IMR-90 (cell line): ENCODE measurements at regions not wholly inside any gene's neighbourhood (a gene's known extent, or its start where the extent isn't known, plus 50 kb on each side); places are given as distances from the start of the nearest gene placed in this dataset.

Experiments
- ATAC-seq: fragments of 200-7000 bp; cut with Tn5 transposase; 2 replicates; pipeline ENCODE4 v1.9.1; 2020; ENCODE audit warnings: low read depth, mild to moderate bottlenecking, moderate library complexity
- BruUV-seq: library from RNA; stranded (reverse); fragments of 400-500 nt; replicated peaks from 2 replicates; lab custom pipeline; 2021; lab: Mats Ljungman, UMichigan
- CTCF ChIA-PET: fragments of 300-600 bp; formaldehyde crosslinking; extraction: SDS; loops from one replicate; lab custom pipeline; 2021; ENCODE audit warnings: antibody characterized with exemption; lab: Yijun Ruan, JAX
- POLR2A ChIA-PET: fragments of 300-600 bp; sonication (Branson Sonifier 250); formaldehyde crosslinking; loops from one replicate; lab custom pipeline; 2022; ENCODE audit warnings: antibody characterized with exemption; ENCODE audit not compliant: unreplicated experiment; lab: Charles Lee
- DNase-seq: peaks from one replicate; pipeline ENCODE4 v3.0.0; 2013
- H2AFZ ChIP-seq: replicated peaks from 2 replicates; pipeline ENCODE3; 2013; ENCODE audit warnings: low read length, mild to moderate bottlenecking; ENCODE audit not compliant: poor library complexity
- H2AK5ac ChIP-seq: 2 replicates; pipeline ENCODE4 v1.6.1; 2013; ENCODE audit warnings: low read depth, low read length, inconsistent platforms
- H2AK9ac ChIP-seq: replicated peaks from 2 replicates; pipeline ENCODE3; 2013; ENCODE audit warnings: mild to moderate bottlenecking, low read depth, low read length, moderate library complexity; ENCODE audit not compliant: poor library complexity
- H2BK120ac ChIP-seq: 2 replicates; pipeline ENCODE4 v1.6.1; 2013; ENCODE audit warnings: low read depth, low read length, inconsistent platforms
- H2BK15ac ChIP-seq: 3 replicates; pipeline ENCODE4 v1.6.1; 2013; ENCODE audit warnings: low read depth, low read length, inconsistent platforms
- H2BK20ac ChIP-seq: 2 replicates; pipeline ENCODE4 v1.6.1; 2013; ENCODE audit warnings: low read depth, mild to moderate bottlenecking, inconsistent platforms, low read length, moderate library complexity
- H2BK5ac ChIP-seq: 2 replicates; pipeline ENCODE4 v1.6.1; 2013; ENCODE audit warnings: mild to moderate bottlenecking, low read depth, low read length, inconsistent platforms; ENCODE audit not compliant: poor library complexity, severe bottlenecking
- H3K14ac ChIP-seq: replicated peaks from 2 replicates; pipeline ENCODE4 v1.6.1; 2013; ENCODE audit warnings: low read depth, low read length, inconsistent platforms
- H3K18ac ChIP-seq: 2 replicates; pipeline ENCODE4 v1.6.1; 2013; ENCODE audit warnings: low read depth, low read length, control low read depth
- H3K23ac ChIP-seq: 2 replicates; pipeline ENCODE4 v1.6.1; 2013; ENCODE audit warnings: low read depth, low read length, inconsistent platforms
- H3K27ac ChIP-seq: 2 replicates; pipeline ENCODE4 v1.5.1; 2013; ENCODE audit warnings: mild to moderate bottlenecking, control low read depth, low read length; ENCODE audit not compliant: insufficient read depth
- H3K27me3 ChIP-seq: 2 replicates; pipeline ENCODE4 v1.6.1; 2013; ENCODE audit warnings: low read length; ENCODE audit not compliant: control insufficient read depth, insufficient read depth
- H3K36me3 ChIP-seq: 2 replicates; pipeline ENCODE4 v1.6.1; 2013; ENCODE audit warnings: low read length, mixed read lengths; ENCODE audit not compliant: control insufficient read depth, insufficient read depth
- H3K4ac ChIP-seq: 2 replicates; pipeline ENCODE4 v1.6.1; 2013; ENCODE audit warnings: low read depth, low read length, inconsistent platforms
- H3K4me1 ChIP-seq: 2 replicates; pipeline ENCODE4 v1.6.1; 2013; ENCODE audit warnings: low read length, mixed read lengths; ENCODE audit not compliant: control insufficient read depth, insufficient read depth
- H3K4me2 ChIP-seq: 2 replicates; pipeline ENCODE4 v1.6.1; 2013; ENCODE audit warnings: low read depth, mild to moderate bottlenecking, control low read depth, low read length, moderate library complexity
- H3K4me3 ChIP-seq: 2 replicates; pipeline ENCODE4 v1.5.1; 2013; ENCODE audit warnings: low read depth, mild to moderate bottlenecking, control low read depth, low read length, moderate library complexity; ENCODE audit not compliant: insufficient read depth
- H3K56ac ChIP-seq: 2 replicates; pipeline ENCODE4 v1.6.1; 2013; ENCODE audit warnings: low read length, inconsistent platforms; ENCODE audit not compliant: insufficient read depth; ENCODE audit errors: extremely low read depth
- H3K79me1 ChIP-seq, 2 experiments: 2 replicates each; pipeline ENCODE4 v1.6.1; 2013; ENCODE audit warnings: low read length in 2 of 2, inconsistent platforms in 1 of 2, low read depth in 1 of 2
- H3K9ac ChIP-seq: 2 replicates; pipeline ENCODE4 v1.6.1; 2013; ENCODE audit warnings: low read depth, low read length, control low read depth
- H3K9me1 ChIP-seq: 2 replicates; pipeline ENCODE4 v1.6.1; 2013; ENCODE audit warnings: low read length, inconsistent platforms; ENCODE audit not compliant: insufficient read depth
- H3K9me3 ChIP-seq: 2 replicates; pipeline ENCODE4 v1.6.1; 2013; ENCODE audit warnings: low read length; ENCODE audit not compliant: control insufficient read depth, insufficient read depth
- H4K20me1 ChIP-seq: 2 replicates; pipeline ENCODE4 v1.6.1; 2013; ENCODE audit warnings: low read length, inconsistent platforms; ENCODE audit not compliant: insufficient read depth
- H4K5ac ChIP-seq: 2 replicates; pipeline ENCODE4 v1.6.1; 2013; ENCODE audit warnings: mild to moderate bottlenecking, low read depth, low read length, control low read depth
- H4K8ac ChIP-seq, 2 experiments: 2 replicates each; pipeline ENCODE4 v1.6.1; 2013; ENCODE audit warnings: low read depth in 2 of 2, low read length in 2 of 2, control low read depth in 1 of 2, inconsistent platforms in 1 of 2
- H4K91ac ChIP-seq: 2 replicates; pipeline ENCODE4 v1.6.1; 2013; ENCODE audit warnings: low read depth, low read length, inconsistent platforms; ENCODE audit not compliant: insufficient read depth
- BHLHE40 ChIP-seq: fragments of 150-350 bp; IDR thresholded peaks from 2 replicates; pipeline ENCODE4 v1.6.1; 2016; ENCODE audit warnings: mild to moderate bottlenecking, low read depth, low read length
- CHD1 ChIP-seq: IDR thresholded peaks from 2 replicates; pipeline ENCODE4 v1.6.1; 2012; ENCODE audit warnings: low read depth, low read length, improper control_type of control experiment
- ELK1 ChIP-seq: fragments of 150-350 bp; IDR thresholded peaks from 2 replicates; pipeline ENCODE4 v1.6.1; 2016; ENCODE audit warnings: low read depth, mild to moderate bottlenecking, low read length, moderate library complexity, borderline replicate concordance
- FOS ChIP-seq: fragments of 150-350 bp; IDR thresholded peaks from 2 replicates; pipeline ENCODE4 v1.6.1; 2016; ENCODE audit warnings: low read depth, low read length
- MAFK ChIP-seq: IDR thresholded peaks from 2 replicates; pipeline ENCODE4 v1.6.1; 2012; ENCODE audit warnings: low read depth, low read length, improper control_type of control experiment
- MAZ ChIP-seq: IDR thresholded peaks from 2 replicates; pipeline ENCODE4 v1.6.1; 2012; ENCODE audit warnings: low read depth, mild to moderate bottlenecking, low read length, improper control_type of control experiment, moderate library complexity, borderline replicate concordance
- RAD21 ChIP-seq: IDR thresholded peaks from 2 replicates; pipeline ENCODE4 v1.6.1; 2012; ENCODE audit warnings: low read length, improper control_type of control experiment
- RCOR1 ChIP-seq: IDR thresholded peaks from 2 replicates; pipeline ENCODE4 v1.6.1; 2012; ENCODE audit warnings: mild to moderate bottlenecking, low read length, improper control_type of control experiment; ENCODE audit not compliant: insufficient replicate concordance
- RFX5 ChIP-seq: IDR thresholded peaks from 2 replicates; pipeline ENCODE4 v1.8.0; 2012; ENCODE audit warnings: low read depth, mild to moderate bottlenecking, low read length, moderate library complexity
- SMC3 ChIP-seq: fragments of 150-350 bp; IDR thresholded peaks from 2 replicates; pipeline ENCODE4 v1.6.1; 2016; ENCODE audit warnings: low read depth, mild to moderate bottlenecking, antibody characterized with exemption, low read length, moderate library complexity
- USF2 ChIP-seq: fragments of 150-350 bp; IDR thresholded peaks from 2 replicates; pipeline ENCODE4 v1.6.1; 2017; ENCODE audit warnings: mild to moderate bottlenecking, antibody characterized with exemption, low read length, low read depth
- WGBS, 2 experiments: methylation state at CpG; one replicate each; pipeline versions ENCODE4 v1.1.5 to v1.1.7; 2013; ENCODE audit warnings: missing lambda C conversion rate in 2 of 2; ENCODE audit not compliant: insufficient read length in 1 of 2; ENCODE audit errors: extremely low coverage in 2 of 2; 5-methylcytosine and 5-hydroxymethylcytosine counted together
- dilution Hi-C: fragments of 300-500 bp; cut with HindIII; formaldehyde crosslinking; loops from one replicate; pipeline ENCODE4 v1.14.3; 2018; ENCODE audit warnings: low sequenced_read_pairs; ENCODE audit not compliant: unreplicated experiment
- in situ Hi-C: fragments of 300-500 bp; cut with MboI; formaldehyde crosslinking; loops from 3 replicates; pipeline ENCODE4 v1.14.3; 2019; ENCODE audit warnings: low sequenced_read_pairs, inconsistent platforms, mixed read lengths
- intact Hi-C: fragments of 100-400 bp; cut with micrococcal nuclease; formaldehyde crosslinking; loops from 2 replicates; pipeline ENCODE4 v1.10.0; 2022

GRCh38 chr5:152086668-152087067 lies 162.0 kb upstream of the GLRA1 start:
- Histone ChIP-seq H3K27ac (no peak overlapping the region), H2BK120ac (no peak overlapping the region), H3K4me2 (no peak overlapping the region), H4K8ac (no peak overlapping the region), H3K14ac (no peak overlapping the region), H3K36me3 (no peaks in the 10 kb centered on the region), H3K4me3 (no peak overlapping the region), H4K20me1 (no peaks in the 10 kb centered on the region), H3K9me1 (no peaks in the 10 kb centered on the region), H2AK5ac (no peak overlapping the region), H4K91ac (no peak overlapping the region), H3K4me1 (no peaks in the 10 kb centered on the region), H4K5ac (no peak overlapping the region), H3K4ac (no peak overlapping the region), H3K9ac (no peak overlapping the region), H2BK5ac (no peak overlapping the region), H2BK20ac (no peak overlapping the region), H3K56ac (no peak overlapping the region), H3K9me3 (no peaks in the 10 kb centered on the region), H3K23ac (no peak overlapping the region), H3K79me1 (no peaks in the 10 kb centered on the region), H2AK9ac (no peak overlapping the region), H2BK15ac (no peak overlapping the region), H3K18ac (no peak overlapping the region), H3K27me3 (no peaks in the 10 kb centered on the region), H2AFZ (no peak overlapping the region)
- no TSS peak for BruUV-seq
- DNase-seq: no peak
- in situ Hi-C loops: no loop called here
- ChIA-PET POLR2A (no interaction called here), CTCF (no interaction called here)
- dilution Hi-C loops: no loop called here
- no CpG with 5 or more reads among the region's 3 CpGs for WGBS, 2 experiments
- no peak for ATAC-seq
- intact Hi-C loops: no loop called here
- no peak for TF ChIP-seq RAD21
- no peak for TF ChIP-seq SMC3
- TF ChIP-seq BHLHE40: no peak
- TF ChIP-seq MAFK: no peak
- TF ChIP-seq MAZ: no peak
- TF ChIP-seq RFX5: no peak
- TF ChIP-seq FOS: no peak
- TF ChIP-seq USF2: no peak
- no peak for TF ChIP-seq CHD1
- TF ChIP-seq ELK1: no peak
- no peak for TF ChIP-seq RCOR1
